G401.6 (cell line): ENCODE measurements at regions not wholly inside any gene's neighbourhood (a gene's known extent, or its start where the extent isn't known, plus 50 kb on each side); places are given as distances from the start of the nearest gene placed in this dataset.
"Not testable (repeated sequence)": the region's sequence is repeated elsewhere in the genome, so short reads cannot be mapped to it uniquely, and the experiment has no call there.

Source experiments
- FAIRE-seq: peaks from 2 replicates; lab custom pipeline; 2012; peaks lifted over from hg19 to GRCh38; lab: Jason Lieb, UNC

GRCh38 chr9:2395814-2396612 lies 225.6 kb upstream of the VLDLR start:
- no peak for FAIRE-seq

- FAIRE-seq: no peak
Observed at GRCh38 chr9:2396622-2397285, 224.8 kb upstream of the VLDLR start.

GRCh38 chr9:2397875-2398274 lies 223.7 kb upstream of the VLDLR start:
- FAIRE-seq: not testable (repeated sequence)

- not testable (repeated sequence) for FAIRE-seq
Observed at GRCh38 chr9:2401746-2402145, 219.8 kb upstream of the VLDLR start.

- no peak for FAIRE-seq
Observed at GRCh38 chr9:2403701-2404100, 217.9 kb upstream of the VLDLR start.

- no peak for FAIRE-seq
Observed at GRCh38 chr9:2406252-2406651, 215.3 kb upstream of the VLDLR start.

- FAIRE-seq: no peak
Observed at GRCh38 chr9:2407450-2407849, 214.1 kb upstream of the VLDLR start.

- FAIRE-seq: no peak
Observed at GRCh38 chr9:2411459-2412215, 209.9 kb upstream of the VLDLR start.

GRCh38 chr9:2413160-2413805 lies 208.3 kb upstream of the VLDLR start:
- no peak for FAIRE-seq

- FAIRE-seq: no peak
Observed at GRCh38 chr9:2414465-2414864, 207.1 kb upstream of the VLDLR start.

- no peak for FAIRE-seq
Observed at GRCh38 chr9:2415326-2415725, 206.3 kb upstream of the VLDLR start.

- FAIRE-seq: no peak
Observed at GRCh38 chr9:2417730-2418129, 203.9 kb upstream of the VLDLR start.

GRCh38 chr9:2418619-2419018 lies 203.0 kb upstream of the VLDLR start:
- no peak for FAIRE-seq

- FAIRE-seq: no peak
Observed at GRCh38 chr9:2419347-2419746, 202.2 kb upstream of the VLDLR start.

- no peak for FAIRE-seq
Observed at GRCh38 chr9:2420543-2420942, 201.0 kb upstream of the VLDLR start.

GRCh38 chr9:2424619-2425033 lies 197.0 kb upstream of the VLDLR start:
- no peak for FAIRE-seq

- no peak for FAIRE-seq
Observed at GRCh38 chr9:2425676-2426075, 195.9 kb upstream of the VLDLR start.

- no peak for FAIRE-seq
Observed at GRCh38 chr9:2427120-2427891, 194.3 kb upstream of the VLDLR start.

GRCh38 chr9:2439957-2440356 lies 181.6 kb upstream of the VLDLR start:
- FAIRE-seq: no peak

GRCh38 chr9:2443933-2444332 lies 177.7 kb upstream of the VLDLR start:
- FAIRE-seq: not testable (repeated sequence)

GRCh38 chr9:2448193-2448738 lies 173.3 kb upstream of the VLDLR start:
- no peak for FAIRE-seq

GRCh38 chr9:2453106-2453505 lies 168.5 kb upstream of the VLDLR start:
- FAIRE-seq: no peak
